Hematopoietic multipotent progenitor cell (in vitro differentiated cells): ENCODE measurements at regions not wholly inside any gene's neighbourhood (a gene's known extent, or its start where the extent isn't known, plus 50 kb on each side); places are given as distances from the start of the nearest gene placed in this dataset.
"Not testable (repeated sequence)": the region's sequence is repeated elsewhere in the genome, so short reads cannot be mapped to it uniquely, and the experiment has no call there.

Experiments
- DNase-seq, 3 donors: peaks; one replicate each; pipeline ENCODE4 v3.0.0-alpha.2; 2011 to 2015; ENCODE audit warnings: low read depth in 2 of 3, low spot score in 2 of 3

GRCh38 chr12:67110345-67110744, 158.8 kb upstream of the CAND1 start:
- DNase-seq = not testable (repeated sequence)

GRCh38 chr12:67111182-67111581, 158.0 kb upstream of the CAND1 start:
- DNase-seq = no peak

GRCh38 chr12:67112586-67112985, 156.6 kb upstream of the CAND1 start:
- no peak for DNase-seq

GRCh38 chr12:67116134-67116533, 153.0 kb upstream of the CAND1 start:
- no peak for DNase-seq

DNA sequence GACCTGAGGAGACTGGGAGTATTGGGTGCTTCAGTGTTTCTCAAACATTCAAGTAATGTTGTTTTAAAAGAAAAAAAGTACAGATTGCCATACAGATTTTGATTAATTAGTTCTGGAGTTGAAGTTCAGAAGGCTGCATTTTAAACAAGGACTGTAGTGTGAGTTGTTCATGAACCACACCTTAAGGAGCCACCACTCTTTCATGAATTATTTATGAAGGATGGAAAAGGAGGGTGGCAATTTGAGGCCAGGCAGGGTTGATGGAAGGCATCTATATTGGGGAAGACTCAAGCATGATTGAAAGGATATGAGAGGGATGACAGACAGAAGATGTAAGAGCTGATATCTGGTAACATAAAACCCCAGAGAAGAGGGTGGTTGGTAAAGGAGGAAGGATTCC, 146.6 kb upstream of the CAND1 start:
- DNase-seq = no peak

DNA sequence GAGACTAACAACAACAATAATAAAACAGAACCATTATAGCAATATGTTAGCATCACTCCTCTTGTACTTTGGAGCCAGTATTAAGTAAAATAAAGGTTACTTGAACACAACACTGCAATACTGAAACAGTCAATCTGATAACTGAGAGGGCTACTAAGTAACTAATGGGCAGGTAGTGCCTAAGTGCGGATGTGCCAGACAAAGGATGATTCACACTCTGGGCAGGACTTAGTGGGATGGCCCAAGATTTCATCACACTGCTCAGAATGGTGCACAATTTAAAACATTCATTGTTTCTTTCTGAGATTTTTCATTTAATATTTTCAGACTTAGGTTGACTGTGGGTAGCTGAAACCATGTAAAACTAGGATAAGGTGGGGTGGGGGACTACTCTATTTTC, 131.9 kb upstream of the CAND1 start:
- DNase-seq = no peak

DNA sequence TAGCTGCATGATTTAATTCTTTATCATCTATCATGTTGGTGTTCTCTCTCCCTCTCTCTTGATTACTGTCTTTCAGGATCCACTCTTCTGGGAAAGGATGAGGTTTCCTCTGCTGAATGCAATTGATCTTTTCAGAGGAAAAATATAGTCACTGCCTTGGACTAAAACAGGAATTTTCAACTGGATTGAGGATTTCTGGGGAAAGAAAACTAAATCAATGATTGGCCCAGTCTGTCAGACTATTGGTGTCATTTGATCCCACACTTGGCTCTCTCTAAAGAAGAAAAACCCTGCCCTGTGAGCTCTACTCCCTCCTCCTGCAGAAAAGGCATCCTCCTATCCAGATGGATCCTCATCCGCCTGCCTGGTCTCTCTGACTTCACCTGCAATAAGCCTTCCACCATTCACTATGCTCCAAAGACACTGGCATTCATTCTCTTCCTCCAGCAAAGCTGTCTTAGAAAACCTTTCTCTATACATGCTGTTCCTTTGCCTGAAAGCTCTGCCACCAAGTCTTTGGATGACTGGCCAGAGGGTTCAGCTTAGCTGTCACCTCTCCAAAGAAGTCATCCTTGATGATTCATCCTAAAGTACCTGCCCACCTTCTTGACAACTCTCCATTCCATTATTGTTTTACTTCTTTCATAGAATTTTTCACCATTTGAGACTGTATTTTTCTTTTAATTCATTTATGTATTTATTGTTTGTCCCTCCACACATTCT, 127.7 kb upstream of the CAND1 start:
- DNase-seq = no peak

GRCh38 chr12:67145692-67146091, 123.5 kb upstream of the CAND1 start:
- no peak for DNase-seq

- DNase-seq = no peak
These were observed 122.1 kb upstream of the CAND1 start for GRCh38 chr12:67147030-67147429.

DNA sequence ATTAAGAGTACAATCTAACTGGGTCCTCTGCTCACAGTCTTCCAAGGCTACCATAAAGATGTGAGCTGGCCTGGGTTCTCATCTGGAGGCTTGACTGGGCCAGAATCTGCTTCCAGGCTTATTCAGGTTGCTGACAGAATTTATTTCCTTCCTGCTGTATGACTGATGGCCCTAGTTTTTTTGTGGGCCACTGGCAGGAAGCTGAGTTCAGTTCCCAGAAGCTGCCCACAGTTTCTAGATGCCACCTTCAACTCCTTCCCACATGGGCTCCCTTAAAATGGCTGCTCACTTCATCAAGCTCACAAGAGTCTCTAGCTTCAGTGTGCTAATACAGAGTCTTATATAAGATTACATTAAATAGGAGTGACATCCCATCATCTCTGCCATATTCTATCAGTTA, 121.7 kb upstream of the CAND1 start:
- DNase-seq = no peak

GRCh38 chr12:67148265-67148664, 120.9 kb upstream of the CAND1 start:
- no peak for DNase-seq

GRCh38 chr12:67151886-67152285, 117.3 kb upstream of the CAND1 start:
- DNase-seq = no peak

DNA sequence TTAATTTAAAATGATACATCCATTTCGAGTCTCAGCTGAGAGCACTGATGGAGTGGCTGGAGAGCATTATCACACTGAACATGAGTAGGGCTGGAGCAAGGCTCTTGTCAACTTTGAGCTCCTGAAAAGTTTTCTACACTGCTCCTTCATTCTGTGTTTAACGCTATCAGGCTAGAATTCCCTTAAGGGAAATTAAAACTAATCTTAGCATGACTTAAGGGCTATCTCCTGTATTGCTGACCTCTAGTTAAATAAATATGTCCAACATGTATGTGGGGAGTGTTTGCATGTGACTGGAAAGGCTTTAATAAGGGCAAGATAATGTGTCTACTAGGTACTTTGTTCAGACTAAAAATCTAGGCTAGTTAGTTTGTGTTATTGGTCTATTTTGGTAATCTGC, 116.7 kb upstream of the CAND1 start:
- DNase-seq = no peak

GRCh38 chr12:67154901-67155300, 114.3 kb upstream of the CAND1 start:
- DNase-seq = no peak

DNA sequence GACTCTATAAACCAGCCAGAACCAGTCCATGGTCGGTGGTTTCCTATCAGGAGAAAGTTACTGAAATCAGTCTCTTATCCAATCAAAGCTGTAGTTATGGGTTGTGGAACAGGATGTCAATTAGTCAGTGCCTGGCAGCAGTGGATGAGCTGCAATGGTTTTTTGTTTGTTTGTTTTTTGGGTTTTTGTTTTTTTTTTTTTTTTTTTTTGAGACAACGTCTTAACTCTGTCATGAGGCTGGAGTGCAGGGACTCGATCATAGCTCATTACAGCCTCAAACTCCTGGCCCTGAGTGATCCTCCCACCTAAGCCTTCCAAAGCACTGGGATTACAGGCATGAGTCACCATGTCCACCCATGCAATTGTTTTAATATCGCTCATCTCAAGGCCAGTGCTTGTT, 113.3 kb upstream of the CAND1 start:
- no peak for DNase-seq

GRCh38 chr12:67161322-67161918, 107.7 kb upstream of the CAND1 start:
- peak in 2 of 3 donors; percentile 14 to 61 for DNase-seq

DNA sequence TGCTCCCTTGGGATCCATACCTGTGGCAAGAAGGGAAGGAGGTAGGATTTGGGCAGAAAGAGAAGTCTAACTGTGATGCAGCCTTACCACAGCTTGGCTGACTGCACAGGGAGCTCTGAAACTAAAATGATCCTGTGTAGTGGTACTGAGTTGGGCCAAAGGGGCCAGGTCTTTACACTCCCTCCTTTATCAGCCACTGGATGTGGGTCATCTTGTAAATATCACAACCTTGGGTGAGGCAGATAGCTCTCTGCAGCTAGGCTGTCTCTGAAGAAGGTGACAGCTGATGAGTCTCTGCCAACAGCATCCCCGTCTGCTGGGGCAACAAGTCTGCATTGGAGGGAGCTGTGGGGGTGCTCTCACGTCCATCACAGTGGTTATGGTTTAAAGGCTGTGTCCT, 95.9 kb upstream of the CAND1 start:
- DNase-seq = no peak

DNA sequence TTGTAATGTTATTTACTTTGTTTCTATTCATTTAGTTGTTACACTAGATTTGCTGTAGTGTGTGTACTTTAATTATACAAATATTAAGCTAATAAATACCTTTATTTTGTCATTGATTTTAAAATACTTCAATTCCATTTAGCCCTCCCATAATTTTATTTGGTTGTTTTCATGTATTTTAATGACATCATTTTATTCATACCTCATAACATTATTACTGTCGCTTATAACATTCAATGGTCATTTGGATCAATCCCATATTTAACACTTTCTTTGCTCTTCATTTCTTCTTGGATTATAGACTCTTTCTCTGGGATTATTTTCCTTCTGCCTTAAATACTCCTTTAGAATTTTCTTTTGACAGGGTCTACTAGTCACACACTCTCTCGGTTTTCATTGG, 86.6 kb upstream of the CAND1 start:
- no peak for DNase-seq

- peak in 2 of 3 donors; percentile 16 to 52 for DNase-seq
These were observed 75.5 kb upstream of the CAND1 start for GRCh38 chr12:67193704-67194103.

GRCh38 chr12:67200386-67200785, 68.8 kb upstream of the CAND1 start:
- no peak for DNase-seq

GRCh38 chr12:67202011-67202677, 67.0 kb upstream of the CAND1 start:
- DNase-seq = no peak

DNA sequence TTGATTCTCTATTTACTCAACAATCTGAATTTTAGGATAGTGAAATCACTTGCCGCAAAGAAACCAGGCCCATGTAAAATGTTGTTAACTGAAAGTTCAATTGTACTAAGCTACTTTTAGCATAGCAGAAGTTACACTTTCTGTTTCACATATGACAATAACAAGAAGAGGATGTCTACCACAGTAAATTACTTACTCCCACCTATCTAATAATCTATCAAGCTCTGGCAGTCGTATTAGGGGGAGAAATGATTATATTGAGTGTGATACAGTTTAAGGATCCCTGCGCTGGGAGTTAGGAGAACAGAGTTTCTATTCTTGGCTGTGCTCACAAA, 66.5 kb upstream of the CAND1 start:
- DNase-seq = no peak
